ENCODE measurements at regions not wholly inside any gene's neighbourhood (a gene's known extent, or its start where the extent isn't known, plus 50 kb on each side); places are given as distances from the start of the nearest gene placed in this dataset.
"Not testable (repeated sequence)": the region's sequence is repeated elsewhere in the genome, so short reads cannot be mapped to it uniquely, and the experiment has no call there.

GRCh38 chr2:111430817-111431661 lies 310.3 kb downstream of the BCL2L11 start:
- DNase-seq: not testable (repeated sequence)

DNA sequence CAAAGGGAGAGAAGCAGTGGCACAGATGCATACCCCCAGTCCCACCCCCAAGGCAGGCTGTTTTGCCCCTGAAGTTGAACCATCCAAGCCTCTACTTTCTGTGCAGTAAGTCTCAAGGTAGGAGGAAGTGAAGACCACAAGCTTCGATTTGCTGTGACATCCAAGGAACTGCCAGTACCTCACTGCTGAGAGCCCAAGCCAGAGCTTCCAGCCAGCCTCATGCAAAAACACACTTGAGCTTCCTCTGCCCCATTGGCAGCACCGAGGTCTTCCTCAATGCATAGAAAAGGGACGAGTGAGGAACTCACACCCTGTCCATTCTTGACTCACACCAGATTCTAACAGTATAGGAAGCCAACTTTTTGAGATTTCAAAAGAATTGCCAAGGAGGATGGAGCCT lies 311.7 kb downstream of the BCL2L11 start:
- DNase-seq: not testable (repeated sequence)

DNA sequence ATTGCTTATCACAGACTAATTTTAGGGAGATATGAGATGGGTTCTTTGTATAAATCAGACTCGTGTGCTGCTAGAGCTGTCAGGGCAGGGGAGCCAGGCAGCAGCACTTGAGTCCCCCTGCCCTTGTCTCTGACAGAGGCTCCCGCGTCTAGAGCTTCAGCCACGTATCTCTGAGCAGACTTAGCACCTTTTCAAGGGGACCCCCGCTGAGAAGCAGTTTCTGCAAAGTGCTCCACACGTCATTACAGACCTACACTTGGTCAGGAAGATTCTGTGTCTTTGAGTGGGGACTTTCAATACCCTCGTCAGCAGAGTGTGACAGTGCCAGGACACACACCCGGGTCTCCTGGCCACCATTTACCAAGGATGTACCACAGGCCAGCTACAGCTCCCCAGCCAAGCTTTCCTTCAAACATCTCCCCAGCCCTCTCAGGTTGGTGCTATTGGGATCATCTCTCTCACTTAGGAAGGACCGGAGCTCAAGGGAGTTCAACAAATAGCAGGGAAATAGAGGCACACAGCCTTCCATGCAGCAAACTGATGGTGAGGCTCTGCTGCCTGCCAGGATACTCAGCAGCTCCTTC lies 312.3 kb downstream of the BCL2L11 start:
- DNase-seq: not testable (repeated sequence)

GRCh38 chr2:111433892-111434607 lies 313.3 kb downstream of the BCL2L11 start:
- DNase-seq: not testable (repeated sequence)

GRCh38 chr2:111434608-111434939 lies 313.9 kb downstream of the BCL2L11 start:
- DNase-seq: not testable (repeated sequence)

- not testable (repeated sequence) for DNase-seq
Measured at GRCh38 chr2:111435553-111436310, 315.0 kb downstream of the BCL2L11 start.

DNA sequence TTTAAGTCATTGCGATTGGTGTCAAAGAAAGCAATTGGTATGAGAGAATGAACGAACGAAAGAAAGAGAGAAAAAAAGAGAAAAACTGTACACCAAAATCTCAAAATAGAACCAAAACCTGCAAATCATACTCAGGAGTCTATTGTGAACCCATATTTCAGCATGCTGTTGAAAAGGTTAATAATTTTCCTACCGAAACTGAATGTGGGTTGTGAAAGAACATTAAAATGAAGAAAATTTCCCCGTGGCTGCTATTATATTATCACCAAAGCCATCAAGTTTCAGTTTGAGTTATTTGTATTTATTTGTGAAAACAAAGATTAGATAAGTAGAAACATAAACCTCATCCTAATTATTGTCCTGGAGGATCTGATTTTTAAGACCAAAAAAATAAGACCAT lies 315.7 kb downstream of the BCL2L11 start:
- DNase-seq: not testable (repeated sequence)

DNA sequence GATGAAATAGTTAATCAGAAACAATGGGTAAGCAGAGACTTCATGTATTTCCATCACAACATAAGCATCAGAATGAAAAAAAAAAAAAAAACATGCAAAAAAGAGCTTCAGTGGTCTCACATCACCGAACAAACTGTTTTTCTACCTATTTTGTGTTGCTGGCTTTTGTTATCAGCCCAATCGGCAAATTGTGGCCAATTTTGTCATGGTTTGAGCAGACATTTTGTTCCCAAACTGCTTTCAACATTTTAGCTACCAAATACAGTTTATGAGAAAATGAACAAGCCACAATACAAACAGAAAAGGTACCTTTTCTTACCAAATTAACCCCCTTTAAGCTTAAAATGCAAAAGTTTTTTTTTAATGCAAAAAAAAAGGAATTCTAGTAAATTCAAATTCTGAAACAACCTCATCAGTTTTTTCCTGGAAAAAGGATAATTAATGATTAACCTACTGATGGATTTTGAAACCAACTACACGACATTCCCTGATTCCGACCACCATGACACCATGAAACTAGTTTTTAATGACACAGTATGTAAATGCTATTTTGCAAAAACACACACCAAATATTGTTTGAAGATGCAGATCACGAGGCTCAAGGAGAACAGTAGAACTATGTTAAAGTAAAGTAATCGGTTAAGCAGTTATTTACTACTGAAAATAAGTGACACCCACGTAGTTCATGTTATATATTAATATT lies 316.7 kb downstream of the BCL2L11 start:
- not testable (repeated sequence) for DNase-seq

- not testable (repeated sequence) for DNase-seq
Measured at GRCh38 chr2:111438161-111438560, 317.4 kb downstream of the BCL2L11 start.

DNA sequence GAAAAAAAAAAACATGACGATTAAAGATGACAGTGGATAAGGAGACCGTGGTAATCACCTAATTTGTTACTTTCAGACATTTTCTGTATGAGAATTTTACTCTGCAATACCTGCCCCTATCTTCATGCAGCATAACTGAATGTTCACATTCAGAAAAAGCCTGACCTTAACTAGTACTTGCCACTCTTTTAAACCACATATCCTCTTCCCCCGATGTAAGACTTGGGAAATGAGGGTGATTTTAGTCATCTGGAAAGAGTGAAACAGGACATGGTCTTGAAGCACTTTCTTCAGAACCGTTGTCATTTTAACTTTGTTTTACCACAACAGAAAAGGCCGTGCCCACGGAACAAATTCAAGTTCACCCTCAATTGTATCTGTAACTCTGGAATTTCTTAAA lies 318.5 kb downstream of the BCL2L11 start:
- DNase-seq: not testable (repeated sequence)

DNA sequence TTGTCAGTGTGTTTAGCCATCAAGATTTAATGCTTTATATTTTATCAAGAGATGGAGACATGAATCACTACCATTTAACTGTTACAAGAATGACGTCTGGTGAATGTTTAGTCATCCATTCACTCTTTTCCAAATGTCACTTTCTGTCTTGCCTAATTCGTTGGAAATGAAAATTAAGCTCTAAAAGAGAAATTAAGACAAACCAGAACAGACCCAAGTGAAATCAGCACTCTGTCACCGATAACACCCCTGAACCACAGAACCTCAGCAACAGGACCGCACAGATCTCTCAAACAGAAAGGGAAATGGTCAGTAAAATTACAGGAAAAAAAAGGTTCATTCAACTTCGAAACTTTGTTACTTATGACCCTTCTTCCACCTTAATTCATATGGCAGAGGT lies 320.9 kb downstream of the BCL2L11 start:
- DNase-seq: not testable (repeated sequence)

GRCh38 chr2:111442767-111443454 lies 322.2 kb downstream of the BCL2L11 start:
- DNase-seq: not testable (repeated sequence)

- DNase-seq: not testable (repeated sequence)
Measured at GRCh38 chr2:111444516-111444915, 323.8 kb downstream of the BCL2L11 start.

GRCh38 chr2:111445191-111445929 lies 324.6 kb downstream of the BCL2L11 start:
- not testable (repeated sequence) for DNase-seq

DNA sequence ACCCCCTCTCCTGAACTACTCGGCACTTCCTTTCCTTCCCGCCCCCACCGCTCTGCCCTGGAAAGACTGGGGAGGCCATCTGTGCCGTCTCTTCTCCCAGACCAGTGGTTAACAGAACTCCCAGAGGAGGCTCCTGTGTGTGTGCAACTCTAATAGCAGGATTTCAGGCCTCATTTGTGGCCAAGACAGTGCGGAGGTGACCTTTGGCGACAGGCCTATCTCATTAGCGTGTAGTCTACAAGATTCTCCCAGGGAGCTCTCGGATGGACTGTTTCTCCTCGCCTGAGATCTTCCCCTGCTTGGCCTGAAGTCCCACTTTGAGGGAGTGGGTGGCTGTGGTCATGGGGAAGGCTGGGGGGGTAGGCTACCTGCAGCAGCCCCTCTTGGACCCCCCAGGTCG lies 325.2 kb downstream of the BCL2L11 start:
- not testable (repeated sequence) for DNase-seq

- DNase-seq: not testable (repeated sequence)
Measured at GRCh38 chr2:111447482-111447881, 326.8 kb downstream of the BCL2L11 start.

DNA sequence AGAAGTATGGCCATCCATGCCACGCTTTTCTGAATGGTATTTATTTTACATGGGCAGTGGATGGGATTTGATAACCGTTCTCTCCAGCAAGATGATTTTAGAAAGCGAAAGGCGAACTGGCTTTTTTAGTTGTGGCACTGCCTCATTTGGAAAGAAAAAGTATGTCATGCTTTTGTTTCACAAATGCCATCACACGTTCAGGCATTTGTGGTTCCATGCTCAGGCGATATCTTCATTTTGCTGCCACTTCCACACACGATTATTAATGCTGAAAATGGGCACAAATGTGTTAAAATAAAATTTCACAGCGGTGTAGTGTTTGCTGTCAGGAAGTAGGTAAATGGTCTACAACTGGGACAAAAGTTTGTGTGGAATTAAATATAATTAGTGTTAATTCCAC lies 328.1 kb downstream of the BCL2L11 start:
- DNase-seq: not testable (repeated sequence)

DNA sequence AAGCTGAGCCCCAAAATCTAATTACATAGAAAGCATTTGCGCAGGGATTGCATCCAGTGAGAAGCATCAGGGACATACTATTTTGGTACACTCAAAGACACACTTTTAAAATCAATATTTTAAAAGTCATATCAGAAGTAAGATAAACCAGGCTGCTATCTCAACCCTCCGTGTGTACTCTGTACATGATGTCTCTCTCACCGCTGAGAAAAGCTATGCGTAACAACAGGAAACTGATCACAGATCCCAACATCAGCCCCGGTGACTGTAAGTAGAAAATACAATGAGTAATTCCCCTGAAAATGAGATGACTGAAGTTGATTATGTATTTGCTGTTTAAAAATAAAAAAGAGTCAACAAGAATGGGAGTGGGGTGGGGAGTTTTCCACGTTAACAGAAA lies 329.8 kb downstream of the BCL2L11 start:
- DNase-seq: not testable (repeated sequence)

GRCh38 chr2:111451692-111452199 lies 331.0 kb downstream of the BCL2L11 start:
- DNase-seq: not testable (repeated sequence)

DNA sequence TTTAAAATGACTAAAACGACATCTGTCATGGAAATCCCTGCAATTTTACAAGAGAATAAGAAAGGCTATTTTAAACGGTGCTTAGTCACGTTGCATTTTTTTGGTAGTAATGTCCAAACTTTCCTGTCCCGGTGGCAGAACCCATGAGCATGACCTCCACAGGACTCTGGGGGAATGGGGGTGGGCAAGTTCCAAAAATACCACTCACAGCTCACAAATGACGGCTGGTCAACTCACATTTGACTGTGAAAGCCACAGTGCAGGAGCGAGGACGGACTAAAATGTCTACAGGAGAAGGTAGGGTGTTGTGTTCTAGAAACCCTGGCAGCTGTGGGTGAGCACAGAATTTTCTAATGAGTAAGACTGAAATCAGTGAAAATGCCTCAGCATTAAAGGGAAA lies 331.5 kb downstream of the BCL2L11 start:
- DNase-seq: not testable (repeated sequence)

All from T-helper 1 cell (primary cell).